ENCODE measurements at regions not wholly inside any gene's neighbourhood (a gene's known extent, or its start where the extent isn't known, plus 50 kb on each side); places are given as distances from the start of the nearest gene placed in this dataset.

GRCh38 chr5:115428676-115429075 is 115.9 kb downstream of the FEM1C start:
- H3K27ac ChIP-seq, result peak overlapping the region in 1 of 10 donors; percentile 20
- no peak for ATAC-seq

GRCh38 chr5:115428248-115428647 is 116.3 kb downstream of the FEM1C start:
- DNase-seq (no peak), ATAC-seq (no peak)
- Histone ChIP-seq H3K27ac (no peak overlapping the region), H3K9me3 (no peaks in the 10 kb centered on the region), H3K4me3 (no peak overlapping the region), H3K36me3 (no peaks in the 10 kb centered on the region), H3K27me3 (no peaks in the 10 kb centered on the region), H3K4me1 (peaks cover 15 to 49% (median 27%) of the 10 kb centered on the region in 9 donors)
- WGBS, 2 donors, result 93 to 95% methylated on average over 2 of the region's 2 CpGs
- no peak for TF ChIP-seq CTCF (IDR thresholded peaks at IDR 0.05)
- intact Hi-C loops (cut with DNase I), result loop anchor here in 3 of 10 donors (2.0 to 5.0 kb wide), 3 partner anchors 33 to 114 kb away; partner anchors contain the start of gene FEM1C (in 1 of the 3)

More at GRCh38 chr5:115428676-115429075, 115.9 kb downstream of the FEM1C start:
- 93 to 97% methylated on average over 2 of the region's 2 CpGs for WGBS, 2 donors
- Histone ChIP-seq H3K4me3 (no peak overlapping the region), H3K4me1 (peaks cover 11 to 45% (median 22%) of the 10 kb centered on the region in 9 donors), H3K27me3 (no peaks in the 10 kb centered on the region), H3K36me3 (no peaks in the 10 kb centered on the region), H3K9me3 (no peaks in the 10 kb centered on the region)
- intact Hi-C loops (cut with DNase I), result loop anchor here in 3 of 10 donors (2.0 to 5.0 kb wide), 3 partner anchors 32 to 114 kb away; partner anchors contain the start of gene FEM1C (in 1 of the 3)
- no peak for TF ChIP-seq CTCF (IDR thresholded peaks at IDR 0.05)
- DNase-seq, result no peak

DNA sequence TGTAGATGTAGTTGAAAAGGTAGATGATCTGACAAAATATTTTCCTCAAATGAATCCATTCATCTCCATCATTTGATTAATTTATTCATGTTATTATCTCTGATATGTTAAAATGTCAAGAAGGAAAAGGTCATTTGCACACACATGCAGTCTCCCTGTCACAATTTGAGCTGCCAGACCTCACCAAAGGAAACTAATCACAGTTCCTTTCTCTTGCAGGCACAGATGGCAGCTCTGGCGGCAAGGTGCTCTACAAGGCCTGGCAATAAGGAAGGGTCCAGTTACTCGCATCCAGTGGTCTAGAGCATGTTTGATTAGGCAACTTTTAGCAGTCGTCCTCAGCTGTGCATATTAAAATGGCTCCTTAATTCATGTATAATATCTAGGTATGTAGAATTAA is 120.1 kb downstream of the FEM1C start:
- 83 to 91% methylated on average over 3 of the region's 3 CpGs for WGBS, 2 donors
- Histone ChIP-seq H3K27me3 (no peaks in the 10 kb centered on the region), H3K4me3 (peak overlapping the region in 3 of 10 donors; percentile 11 to 26 (median 22)), H3K27ac (peak overlapping the region; percentile 74 to 92 (median 90)), H3K9me3 (no peaks in the 10 kb centered on the region), H3K4me1 (peaks cover 27 to 66% (median 50%) of the 10 kb centered on the region in 9 donors), H3K36me3 (no peaks in the 10 kb centered on the region)
- ATAC-seq (no peak), DNase-seq (no peak)
- intact Hi-C loops (cut with DNase I), result loop anchor here in 4 of 10 donors (1.0 to 5.0 kb wide), 4 partner anchors 34 to 120 kb away; partner anchors contain the start of gene FEM1C (in 2 of the 4)
- no peak for TF ChIP-seq CTCF (IDR thresholded peaks at IDR 0.05)

DNA sequence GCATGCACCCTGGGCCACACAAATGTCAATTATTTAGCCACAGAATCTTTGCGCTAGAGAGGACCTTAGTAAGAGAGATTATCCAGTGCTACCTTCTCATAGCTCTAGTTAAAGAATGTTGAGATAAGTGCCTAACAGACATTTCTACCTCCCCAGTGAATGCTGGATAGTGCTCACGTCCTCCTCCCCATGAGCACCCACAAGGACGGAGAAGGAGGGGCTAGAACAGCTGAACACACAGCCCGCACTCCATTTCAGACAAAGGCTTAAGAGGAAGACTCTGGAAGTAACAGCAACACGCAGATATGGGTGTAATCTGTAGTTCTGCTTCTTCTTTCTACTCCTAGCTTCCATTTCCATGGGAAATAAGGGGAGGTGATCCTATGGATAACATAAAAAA is 120.5 kb downstream of the FEM1C start:
- peak overlapping the region in 6 of 10 donors; percentile 9 to 26 (median 20) for H3K4me3 ChIP-seq
- ATAC-seq, result peak; percentile 37 to 89 (median 74)
- H3K4me1 ChIP-seq, result peaks cover 27 to 68% (median 51%) of the 10 kb centered on the region in 9 donors
- H3K36me3 ChIP-seq, result no peaks in the 10 kb centered on the region
- intact Hi-C loops (cut with DNase I), result loop anchor here in 4 of 10 donors (1.0 to 5.0 kb wide), 4 partner anchors 35 to 120 kb away; partner anchors contain the start of gene FEM1C (in 2 of the 4)
- H3K27me3 ChIP-seq, result no peaks in the 10 kb centered on the region
- WGBS, 2 donors, result 27 to 32% methylated on average over 5 of the region's 5 CpGs
- peak overlapping the region; percentile 74 to 92 (median 90) for H3K27ac ChIP-seq
- DNase-seq, result peak in 1 of 2 donors; percentile 41
- TF ChIP-seq CTCF (IDR thresholded peaks at IDR 0.05), result no peak
- H3K9me3 ChIP-seq, result no peaks in the 10 kb centered on the region
